Calu3 (cell line): ENCODE measurements at regions not wholly inside any gene's neighbourhood (a gene's known extent, or its start where the extent isn't known, plus 50 kb on each side); places are given as distances from the start of the nearest gene placed in this dataset.

Experiments used
- BruUV-seq: library from RNA; stranded (reverse); fragments of 400-500 nt; replicated peaks from 2 replicates; lab custom pipeline; 2021; lab: Mats Ljungman, UMichigan
- CTCF ChIA-PET: fragments of 300-600 bp; sonication (Branson Sonifier 250); formaldehyde crosslinking; loops from one replicate; lab custom pipeline; 2022; ENCODE audit warnings: antibody characterized with exemption; lab: Charles Lee
- DNase-seq: peaks from one replicate; pipeline ENCODE4 v3.0.0; 2022
- H3K27ac Mint-ChIP-seq: one replicate; pipeline ENCODE4 v1.8.0; 2022; ENCODE audit warnings: mixed read lengths; ENCODE audit not compliant: unreplicated experiment
- H3K27me3 Mint-ChIP-seq: one replicate; pipeline ENCODE4 v1.8.0; 2022; ENCODE audit warnings: mixed read lengths; ENCODE audit not compliant: unreplicated experiment
- H3K36me3 Mint-ChIP-seq: one replicate; pipeline ENCODE4 v1.8.0; 2022; ENCODE audit warnings: mild to moderate bottlenecking, moderate library complexity, mixed read lengths; ENCODE audit not compliant: insufficient read depth, unreplicated experiment
- H3K4me1 Mint-ChIP-seq: one replicate; pipeline ENCODE4 v1.8.0; 2022; ENCODE audit warnings: mild to moderate bottlenecking, low read depth, mixed read lengths; ENCODE audit not compliant: unreplicated experiment
- H3K4me3 Mint-ChIP-seq: one replicate; pipeline ENCODE4 v1.8.0; 2022; ENCODE audit warnings: mild to moderate bottlenecking, low read depth, moderate library complexity, mixed read lengths; ENCODE audit not compliant: unreplicated experiment
- H3K9me3 Mint-ChIP-seq: one replicate; pipeline ENCODE4 v1.8.0; 2022; ENCODE audit warnings: low read depth, mixed read lengths; ENCODE audit not compliant: unreplicated experiment
- CTCF ChIP-seq: fragments of 200-600 bp; IDR thresholded peaks from one replicate; pipeline ENCODE4 v1.8.0; 2022; ENCODE audit warnings: antibody characterized with exemption; ENCODE audit not compliant: unreplicated experiment
- intact Hi-C: fragments of 100-400 bp; cut with micrococcal nuclease; formaldehyde crosslinking; loops from one replicate; pipeline ENCODE4 v1.10.0; 2022; ENCODE audit not compliant: unreplicated experiment

GRCh38 chr3:154936196-154936595 is 143.9 kb upstream of the MME start:
- Mint-ChIP-seq H3K27me3 (no peaks in the 10 kb centered on the region), H3K4me3 (no peak overlapping the region), H3K36me3 (no peaks in the 10 kb centered on the region), H3K4me1 (no peaks in the 10 kb centered on the region), H3K9me3 (no peaks in the 10 kb centered on the region), H3K27ac (no peak overlapping the region)
- TF ChIP-seq CTCF, result no peak
- intact Hi-C loops, result no loop called here
- CTCF ChIA-PET, result no interaction called here
- BruUV-seq, result no TSS peak
- DNase-seq, result no peak

DNA sequence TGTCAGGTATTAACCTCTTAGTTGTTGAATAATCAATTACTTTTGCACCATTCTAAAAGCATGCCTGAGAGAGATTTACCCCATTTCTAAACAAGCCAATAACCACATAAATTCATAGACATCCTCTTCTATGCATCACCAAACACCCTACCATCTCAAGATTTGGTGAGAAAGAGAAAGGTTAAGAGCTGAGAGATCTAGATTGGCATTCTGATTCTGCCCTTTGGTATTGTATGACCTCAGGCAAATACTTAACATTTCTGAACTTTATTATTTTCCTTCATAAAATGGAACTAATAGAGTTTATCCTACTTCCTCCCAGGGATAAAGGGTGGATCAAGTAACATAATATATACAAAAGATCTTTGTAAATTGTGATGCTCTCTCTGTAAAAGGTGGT is 146.5 kb upstream of the MME start:
- Mint-ChIP-seq H3K9me3 (peaks cover 4% of the 10 kb centered on the region), H3K27me3 (no peaks in the 10 kb centered on the region), H3K4me1 (no peaks in the 10 kb centered on the region), H3K4me3 (no peak overlapping the region), H3K27ac (no peak overlapping the region), H3K36me3 (no peaks in the 10 kb centered on the region)
- no TSS peak for BruUV-seq
- intact Hi-C loops, result no loop called here
- CTCF ChIA-PET, result interaction anchor here (0.5 kb wide), 1 partner anchor 229 kb away, joined by 3 read pairs; no protein-coding TSS in a partner anchor
- DNase-seq, result no peak
- TF ChIP-seq CTCF, result no peak

- Mint-ChIP-seq H3K36me3 (no peaks in the 10 kb centered on the region), H3K27me3 (no peaks in the 10 kb centered on the region), H3K9me3 (peaks cover 4% of the 10 kb centered on the region), H3K4me3 (no peak overlapping the region), H3K27ac (no peak overlapping the region), H3K4me1 (no peaks in the 10 kb centered on the region)
- DNase-seq, result no peak
- BruUV-seq, result no TSS peak
- intact Hi-C loops, result no loop called here
- CTCF ChIA-PET, result interaction anchor here (1.4 kb wide), 1 partner anchor 39 kb away, joined by 3 read pairs; no protein-coding TSS in a partner anchor
- TF ChIP-seq CTCF, result no peak
These were observed 147.5 kb upstream of the MME start for GRCh38 chr3:154932633-154933032.

- no peak overlapping the region for H3K27ac Mint-ChIP-seq
- intact Hi-C loops, result no loop called here
- H3K4me3 Mint-ChIP-seq, result no peak overlapping the region
- H3K27me3 Mint-ChIP-seq, result no peaks in the 10 kb centered on the region
- H3K4me1 Mint-ChIP-seq, result no peaks in the 10 kb centered on the region
- no peak for DNase-seq
- TF ChIP-seq CTCF, result no peak
- peaks cover 4% of the 10 kb centered on the region for H3K9me3 Mint-ChIP-seq
- no peaks in the 10 kb centered on the region for H3K36me3 Mint-ChIP-seq
- BruUV-seq, result no TSS peak
- CTCF ChIA-PET, result no interaction called here
These were observed 148.6 kb upstream of the MME start for GRCh38 chr3:154931484-154931883.
